NOMO-1 (cell line): ENCODE measurements at regions not wholly inside any gene's neighbourhood (a gene's known extent, or its start where the extent isn't known, plus 50 kb on each side); places are given as distances from the start of the nearest gene placed in this dataset.

ENCODE experiments used
- DNase-seq, 2 experiments: peaks; one replicate each; lab custom pipeline; 2025; ENCODE audit not compliant: unreplicated experiment in 2 of 2; lab: John Stamatoyannopoulos, UW

- DNase-seq: no peak
These were observed 395.7 kb upstream of the RARB start for GRCh38 chr3:25032344-25032743.

GRCh38 chr3:25033407-25034029, 394.5 kb upstream of the RARB start:
- DNase-seq: peak in 1 of 2 experiments; percentile 4

GRCh38 chr3:25035526-25035925, 392.5 kb upstream of the RARB start:
- no peak for DNase-seq

- no peak for DNase-seq
These were observed 391.4 kb upstream of the RARB start for GRCh38 chr3:25036633-25037032.

- no peak for DNase-seq
These were observed 391.0 kb upstream of the RARB start for GRCh38 chr3:25037049-25037547.

- no peak for DNase-seq
These were observed 389.8 kb upstream of the RARB start for GRCh38 chr3:25038271-25038670.

- no peak for DNase-seq
These were observed 389.1 kb upstream of the RARB start for GRCh38 chr3:25038922-25039321.

- no peak for DNase-seq
These were observed 387.3 kb upstream of the RARB start for GRCh38 chr3:25040748-25041147.

GRCh38 chr3:25041871-25042584, 386.0 kb upstream of the RARB start:
- DNase-seq: no peak

GRCh38 chr3:25043177-25043576, 384.9 kb upstream of the RARB start:
- DNase-seq: no peak

GRCh38 chr3:25043749-25044148, 384.3 kb upstream of the RARB start:
- no peak for DNase-seq

- DNase-seq: no peak
These were observed 383.0 kb upstream of the RARB start for GRCh38 chr3:25044762-25045710.

- no peak for DNase-seq
These were observed 380.9 kb upstream of the RARB start for GRCh38 chr3:25046911-25047771.

GRCh38 chr3:25049304-25049703, 378.8 kb upstream of the RARB start:
- no peak for DNase-seq

GRCh38 chr3:25053360-25053759, 374.7 kb upstream of the RARB start:
- DNase-seq: no peak

- DNase-seq: no peak
These were observed 371.9 kb upstream of the RARB start for GRCh38 chr3:25056036-25056755.

GRCh38 chr3:25056803-25057351, 371.2 kb upstream of the RARB start:
- DNase-seq: no peak

- no peak for DNase-seq
These were observed 370.7 kb upstream of the RARB start for GRCh38 chr3:25057379-25057778.

- no peak for DNase-seq
These were observed 363.4 kb upstream of the RARB start for GRCh38 chr3:25064681-25065080.
